Ovary (tissue), 7 donors: ENCODE measurements at regions not wholly inside any gene's neighbourhood (a gene's known extent, or its start where the extent isn't known, plus 50 kb on each side); places are given as distances from the start of the nearest gene placed in this dataset.

ENCODE experiments used
- DNase-seq, 5 donors: peaks; one replicate each; pipeline ENCODE4 v3.0.0-alpha.2; 2019 to 2020
- H3K27ac ChIP-seq, 2 donors: fragments of 200-600 bp; one replicate each; pipeline versions ENCODE4 v1.5.1 to v1.8.0; 2019 to 2022
- H3K27me3 ChIP-seq: fragments of 200-600 bp; one replicate; pipeline ENCODE4 v1.8.0; 2022
- H3K36me3 ChIP-seq: fragments of 200-600 bp; sonication (generic); one replicate; pipeline ENCODE4 v1.5.1; 2019
- H3K4me1 ChIP-seq: one replicate; pipeline ENCODE4 v1.8.1; 2013; ENCODE audit warnings: mild to moderate bottlenecking, moderate library complexity; ENCODE audit not compliant: insufficient read depth
- H3K4me3 ChIP-seq: fragments of 200-600 bp; sonication (generic); one replicate; pipeline ENCODE4 v1.5.1; 2017
- H3K9me3 ChIP-seq, 2 donors: fragments of 200-600 bp in 1 of 2; sonication (generic) in 1 of 2; one replicate each; pipeline versions ENCODE4 v1.5.1 to v1.8.1; 2013 to 2019; ENCODE audit warnings: mild to moderate bottlenecking in 1 of 2, moderate library complexity in 1 of 2
- EP300 ChIP-seq: sonication (generic); formaldehyde crosslinking; IDR thresholded peaks from one replicate; pipeline ENCODE4 v1.6.1; 2017; ENCODE audit warnings: antibody characterized with exemption
- POLR2A ChIP-seq: fragments of 450-650 bp; IDR thresholded peaks from one replicate; pipeline ENCODE4 v1.6.1; 2017; ENCODE audit warnings: antibody characterized with exemption, mild to moderate bottlenecking, moderate library complexity
- WGBS, 3 donors: extraction: QIAGEN DNeasy Blood & Tissue Kit in 1 of 3; methylation state at CpG; one replicate each; pipeline versions ENCODE4 v1.1.5 to v1.1.7; 2013 to 2017; 5-methylcytosine and 5-hydroxymethylcytosine counted together
- intact Hi-C, 4 donors: fragments of 100-400 bp; cut with DNase I; formaldehyde crosslinking; loops; one replicate each; pipeline versions ENCODE4 v1.11.0 to v1.15.1; 2022 to 2023
- TF ChIP-seq, protein P1 (sequence below), 3 donors: fragments of 450-650 bp in 2 of 3; fragments of 200-600 bp in 1 of 3; IDR thresholded peaks; one replicate each; pipeline versions ENCODE4 v1.5.1 to v1.8.0; 2016 to 2022; ENCODE audit warnings: antibody characterized with exemption in 3 of 3, mild to moderate bottlenecking in 1 of 3
- donor health status: DM: no; HTN: no; CAD: no; lungs with moderate emphysema.
- donor health status: DM: no; HTN: no; CAD: no.
- donor health status: Bipolar disorder and iron deficiency.
- donor health status: DM: no; HTN: no; CAD: no.
- donor health status: DM: yes; HTN: yes; CAD: no.

- DNase-seq = no peak
- TF ChIP-seq, protein P1, sequence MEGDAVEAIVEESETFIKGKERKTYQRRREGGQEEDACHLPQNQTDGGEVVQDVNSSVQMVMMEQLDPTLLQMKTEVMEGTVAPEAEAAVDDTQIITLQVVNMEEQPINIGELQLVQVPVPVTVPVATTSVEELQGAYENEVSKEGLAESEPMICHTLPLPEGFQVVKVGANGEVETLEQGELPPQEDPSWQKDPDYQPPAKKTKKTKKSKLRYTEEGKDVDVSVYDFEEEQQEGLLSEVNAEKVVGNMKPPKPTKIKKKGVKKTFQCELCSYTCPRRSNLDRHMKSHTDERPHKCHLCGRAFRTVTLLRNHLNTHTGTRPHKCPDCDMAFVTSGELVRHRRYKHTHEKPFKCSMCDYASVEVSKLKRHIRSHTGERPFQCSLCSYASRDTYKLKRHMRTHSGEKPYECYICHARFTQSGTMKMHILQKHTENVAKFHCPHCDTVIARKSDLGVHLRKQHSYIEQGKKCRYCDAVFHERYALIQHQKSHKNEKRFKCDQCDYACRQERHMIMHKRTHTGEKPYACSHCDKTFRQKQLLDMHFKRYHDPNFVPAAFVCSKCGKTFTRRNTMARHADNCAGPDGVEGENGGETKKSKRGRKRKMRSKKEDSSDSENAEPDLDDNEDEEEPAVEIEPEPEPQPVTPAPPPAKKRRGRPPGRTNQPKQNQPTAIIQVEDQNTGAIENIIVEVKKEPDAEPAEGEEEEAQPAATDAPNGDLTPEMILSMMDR (IDR thresholded peaks at IDR 0.05) = no peak
- TF ChIP-seq EP300 (no peak), POLR2A (no peak)
- intact Hi-C loops = no loop called here
- H3K36me3 ChIP-seq = no peaks in the 10 kb centered on the region
- no peaks in the 10 kb centered on the region for H3K9me3 ChIP-seq
- no peaks in the 10 kb centered on the region for H3K4me1 ChIP-seq
- no peak overlapping the region for H3K4me3 ChIP-seq
- 49 to 59% (median 59%) methylated on average over 2 of the region's 2 CpGs for WGBS, 3 donors
- no peaks in the 10 kb centered on the region for H3K27me3 ChIP-seq
- no peak overlapping the region for H3K27ac ChIP-seq
These were observed 817.8 kb downstream of the TUSC7 start for GRCh38 chr3:117527346-117527745.

DNA sequence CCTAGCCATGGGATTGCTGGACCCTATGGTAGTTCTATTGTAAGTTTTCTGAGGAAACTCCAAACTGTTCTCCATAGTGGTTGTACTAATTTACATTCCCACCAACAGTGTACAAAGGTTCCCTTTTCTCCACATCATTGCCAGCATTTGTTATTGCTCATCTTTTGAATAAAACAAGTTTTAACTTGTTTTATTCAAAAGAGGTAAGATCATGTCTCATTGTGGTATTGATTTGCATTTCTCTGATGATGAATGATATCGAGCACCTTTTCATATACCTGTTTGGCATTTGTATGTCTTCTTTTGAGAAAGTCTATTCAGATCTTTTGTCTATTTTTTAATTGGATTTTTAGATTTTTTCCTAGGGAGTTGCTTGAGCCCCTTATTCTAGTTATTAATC lies 819.1 kb downstream of the TUSC7 start:
- H3K4me1 ChIP-seq = no peaks in the 10 kb centered on the region
- WGBS, 3 donors = 92 to 99% (median 98%) methylated on average over 1 of the region's 1 CpG
- no peaks in the 10 kb centered on the region for H3K9me3 ChIP-seq
- no peak overlapping the region for H3K27ac ChIP-seq
- DNase-seq = no peak
- no peak for TF ChIP-seq EP300
- TF ChIP-seq, protein P1 (IDR thresholded peaks at IDR 0.05) = no peak
- no peak for TF ChIP-seq POLR2A
- H3K36me3 ChIP-seq = no peaks in the 10 kb centered on the region
- intact Hi-C loops = no loop called here
- H3K4me3 ChIP-seq = no peak overlapping the region
- no peaks in the 10 kb centered on the region for H3K27me3 ChIP-seq

DNA sequence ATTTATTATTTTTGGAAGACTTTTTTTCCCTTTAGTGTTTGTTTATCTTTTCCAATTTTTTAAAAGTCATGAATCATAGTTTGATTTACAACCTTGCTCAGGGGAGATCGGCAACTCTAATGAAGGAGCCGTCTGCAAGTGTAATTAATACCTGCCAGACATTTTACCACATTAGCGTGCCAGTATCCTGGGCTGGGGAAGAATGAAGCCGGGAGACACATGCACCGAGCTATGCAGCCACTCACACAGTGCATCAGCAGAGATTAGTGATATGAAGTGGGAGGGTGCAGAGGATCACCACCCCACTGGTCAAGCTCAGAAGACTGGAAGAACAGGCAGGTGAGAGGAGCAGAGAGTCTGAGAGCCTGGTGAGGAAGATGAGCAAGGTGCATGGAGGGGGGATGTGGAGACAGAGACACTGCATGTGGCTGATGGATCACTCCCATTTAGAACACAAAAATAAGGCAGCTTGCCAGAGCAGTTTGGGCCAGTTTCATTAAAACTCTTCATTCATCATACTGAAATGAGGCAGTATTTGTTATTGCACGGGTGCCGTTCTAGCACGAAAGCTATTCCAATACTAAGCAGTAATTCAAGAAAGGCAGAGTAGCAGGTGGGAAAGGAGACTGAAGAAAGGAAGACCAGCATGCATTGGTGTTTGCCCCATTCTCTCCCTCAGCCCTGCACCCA lies 821.6 kb downstream of the TUSC7 start:
- no peak for DNase-seq
- H3K36me3 ChIP-seq = no peaks in the 10 kb centered on the region
- no peak overlapping the region for H3K27ac ChIP-seq
- intact Hi-C loops = no loop called here
- no peak overlapping the region for H3K4me3 ChIP-seq
- 21 to 29% (median 24%) methylated on average over 8 of the region's 8 CpGs for WGBS, 3 donors
- H3K9me3 ChIP-seq = no peaks in the 10 kb centered on the region
- TF ChIP-seq, protein P1 (IDR thresholded peaks at IDR 0.05) = no peak
- TF ChIP-seq POLR2A (no peak), EP300 (no peak)
- H3K4me1 ChIP-seq = no peaks in the 10 kb centered on the region
- H3K27me3 ChIP-seq = no peaks in the 10 kb centered on the region

- no peaks in the 10 kb centered on the region for H3K4me1 ChIP-seq
- H3K36me3 ChIP-seq = no peaks in the 10 kb centered on the region
- intact Hi-C loops = no loop called here
- no peak for DNase-seq
- H3K9me3 ChIP-seq = no peaks in the 10 kb centered on the region
- WGBS, 3 donors = 84 to 89% (median 87%) methylated on average over 8 of the region's 8 CpGs
- no peak overlapping the region for H3K27ac ChIP-seq
- TF ChIP-seq POLR2A (no peak), EP300 (no peak)
- TF ChIP-seq, protein P1 (IDR thresholded peaks at IDR 0.05) = no peak
- no peak overlapping the region for H3K4me3 ChIP-seq
- no peaks in the 10 kb centered on the region for H3K27me3 ChIP-seq
These were observed 822.7 kb downstream of the TUSC7 start for GRCh38 chr3:117532268-117532667.
